Activated CD8-positive, alpha-beta T cell treated with anti-CD3 and anti-CD28 coated beads for 36 hours (primary cell): ENCODE measurements at regions not wholly inside any gene's neighbourhood (a gene's known extent, or its start where the extent isn't known, plus 50 kb on each side); places are given as distances from the start of the nearest gene placed in this dataset.

Source experiments
- ATAC-seq: fragments of 200-7000 bp; cut with Tn5 transposase; one replicate; pipeline ENCODE4 v1.10.0; 2021; ENCODE audit warnings: mild to moderate bottlenecking, moderate library complexity
- CTCF ChIA-PET: fragments of 350-600 bp; sonication (Branson Sonifier 250); formaldehyde crosslinking; loops from one replicate; lab custom pipeline; 2021; ENCODE audit warnings: antibody characterized with exemption; lab: Charles Lee
- POLR2A ChIA-PET: fragments of 350-600 bp; sonication (Branson Sonifier 250); formaldehyde crosslinking; loops from one replicate; lab custom pipeline; 2021; ENCODE audit warnings: antibody characterized with exemption; lab: Charles Lee
- DNase-seq: peaks from one replicate; pipeline ENCODE4 v3.0.0-alpha.2; 2020
- H3K27ac Mint-ChIP-seq: one replicate; pipeline ENCODE4 v1.8.0; 2021; ENCODE audit warnings: mild to moderate bottlenecking, mixed read lengths
- H3K27me3 Mint-ChIP-seq: one replicate; pipeline ENCODE4 v1.8.0; 2021; ENCODE audit warnings: mixed read lengths
- H3K36me3 Mint-ChIP-seq: one replicate; pipeline ENCODE4 v1.8.0; 2021; ENCODE audit warnings: low read depth, mixed read lengths
- H3K4me1 Mint-ChIP-seq: one replicate; pipeline ENCODE4 v1.8.0; 2021; ENCODE audit warnings: low read depth, mixed read lengths
- H3K4me3 Mint-ChIP-seq: one replicate; pipeline ENCODE4 v1.8.0; 2021; ENCODE audit warnings: mild to moderate bottlenecking, moderate library complexity, mixed read lengths
- H3K9me3 Mint-ChIP-seq: one replicate; pipeline ENCODE4 v1.8.0; 2021; ENCODE audit warnings: mixed read lengths
- CTCF ChIP-seq: fragments of 200-600 bp; IDR thresholded peaks from one replicate; pipeline ENCODE4 v1.8.0; 2022; ENCODE audit warnings: antibody characterized with exemption, mild to moderate bottlenecking
- intact Hi-C: fragments of 100-400 bp; cut with micrococcal nuclease; formaldehyde crosslinking; loops from one replicate; pipeline ENCODE4 v1.10.0; 2022

- Mint-ChIP-seq H3K4me1 (no peaks in the 10 kb centered on the region), H3K27ac (no peak overlapping the region), H3K4me3 (no peak overlapping the region), H3K9me3 (no peaks in the 10 kb centered on the region), H3K36me3 (no peaks in the 10 kb centered on the region), H3K27me3 (no peaks in the 10 kb centered on the region)
- ATAC-seq (no peak), DNase-seq (no peak)
- CTCF ChIA-PET: no interaction called here
- intact Hi-C loops: no loop called here
- POLR2A ChIA-PET: no interaction called here
- TF ChIP-seq CTCF: no peak
These were observed 115.4 kb upstream of the STK26 start for GRCh38 chrX:131907488-131908314.

GRCh38 chrX:131910586-131910985 lies 112.5 kb upstream of the STK26 start:
- no peaks in the 10 kb centered on the region for H3K36me3 Mint-ChIP-seq
- H3K4me3 Mint-ChIP-seq: no peak overlapping the region
- ChIA-PET POLR2A (no interaction called here), CTCF (no interaction called here)
- H3K27ac Mint-ChIP-seq: no peak overlapping the region
- no peak for TF ChIP-seq CTCF
- no peaks in the 10 kb centered on the region for H3K9me3 Mint-ChIP-seq
- intact Hi-C loops: no loop called here
- ATAC-seq (no peak), DNase-seq (no peak)
- no peaks in the 10 kb centered on the region for H3K4me1 Mint-ChIP-seq
- no peaks in the 10 kb centered on the region for H3K27me3 Mint-ChIP-seq

GRCh38 chrX:131915488-131915887 lies 107.6 kb upstream of the STK26 start:
- intact Hi-C loops: no loop called here
- Mint-ChIP-seq H3K36me3 (no peaks in the 10 kb centered on the region), H3K4me3 (no peak overlapping the region), H3K27me3 (no peaks in the 10 kb centered on the region), H3K27ac (no peak overlapping the region), H3K4me1 (no peaks in the 10 kb centered on the region), H3K9me3 (no peaks in the 10 kb centered on the region)
- ATAC-seq: no peak
- TF ChIP-seq CTCF: no peak
- DNase-seq: no peak
- POLR2A ChIA-PET: no interaction called here
- CTCF ChIA-PET: no interaction called here

GRCh38 chrX:131917588-131917987 lies 105.5 kb upstream of the STK26 start:
- H3K27ac Mint-ChIP-seq: no peak overlapping the region
- ChIA-PET POLR2A (no interaction called here), CTCF (no interaction called here)
- H3K36me3 Mint-ChIP-seq: no peaks in the 10 kb centered on the region
- no peak overlapping the region for H3K4me3 Mint-ChIP-seq
- intact Hi-C loops: no loop called here
- TF ChIP-seq CTCF: no peak
- H3K9me3 Mint-ChIP-seq: no peaks in the 10 kb centered on the region
- DNase-seq (no peak), ATAC-seq (no peak)
- H3K27me3 Mint-ChIP-seq: no peaks in the 10 kb centered on the region
- H3K4me1 Mint-ChIP-seq: no peaks in the 10 kb centered on the region

- H3K9me3 Mint-ChIP-seq: no peaks in the 10 kb centered on the region
- no peak overlapping the region for H3K27ac Mint-ChIP-seq
- ATAC-seq: no peak
- H3K4me3 Mint-ChIP-seq: no peak overlapping the region
- CTCF ChIA-PET: no interaction called here
- intact Hi-C loops: no loop called here
- no peak for DNase-seq
- H3K36me3 Mint-ChIP-seq: no peaks in the 10 kb centered on the region
- POLR2A ChIA-PET: no interaction called here
- no peaks in the 10 kb centered on the region for H3K4me1 Mint-ChIP-seq
- H3K27me3 Mint-ChIP-seq: no peaks in the 10 kb centered on the region
- no peak for TF ChIP-seq CTCF
These were observed 104.3 kb upstream of the STK26 start for GRCh38 chrX:131918839-131919238.
